DND-41 (cell line): ENCODE measurements at regions not wholly inside any gene's neighbourhood (a gene's known extent, or its start where the extent isn't known, plus 50 kb on each side); places are given as distances from the start of the nearest gene placed in this dataset.

Source experiments
- EZH2 ChIP-seq: IDR thresholded peaks from 3 replicates; pipeline ENCODE4 v1.6.1; 2012; ENCODE audit warnings: borderline replicate concordance, low read depth, mild to moderate bottlenecking, moderate library complexity, low read length, inconsistent platforms; ENCODE audit not compliant: severe bottlenecking
- TF ChIP-seq, protein P1 (sequence below): IDR thresholded peaks from 2 replicates; pipeline ENCODE4 v1.5.1; 2012; ENCODE audit warnings: borderline replicate concordance, low read length, moderate library complexity, mild to moderate bottlenecking; ENCODE audit not compliant: poor library complexity, severe bottlenecking; ENCODE audit errors: extremely low read depth

DNA sequence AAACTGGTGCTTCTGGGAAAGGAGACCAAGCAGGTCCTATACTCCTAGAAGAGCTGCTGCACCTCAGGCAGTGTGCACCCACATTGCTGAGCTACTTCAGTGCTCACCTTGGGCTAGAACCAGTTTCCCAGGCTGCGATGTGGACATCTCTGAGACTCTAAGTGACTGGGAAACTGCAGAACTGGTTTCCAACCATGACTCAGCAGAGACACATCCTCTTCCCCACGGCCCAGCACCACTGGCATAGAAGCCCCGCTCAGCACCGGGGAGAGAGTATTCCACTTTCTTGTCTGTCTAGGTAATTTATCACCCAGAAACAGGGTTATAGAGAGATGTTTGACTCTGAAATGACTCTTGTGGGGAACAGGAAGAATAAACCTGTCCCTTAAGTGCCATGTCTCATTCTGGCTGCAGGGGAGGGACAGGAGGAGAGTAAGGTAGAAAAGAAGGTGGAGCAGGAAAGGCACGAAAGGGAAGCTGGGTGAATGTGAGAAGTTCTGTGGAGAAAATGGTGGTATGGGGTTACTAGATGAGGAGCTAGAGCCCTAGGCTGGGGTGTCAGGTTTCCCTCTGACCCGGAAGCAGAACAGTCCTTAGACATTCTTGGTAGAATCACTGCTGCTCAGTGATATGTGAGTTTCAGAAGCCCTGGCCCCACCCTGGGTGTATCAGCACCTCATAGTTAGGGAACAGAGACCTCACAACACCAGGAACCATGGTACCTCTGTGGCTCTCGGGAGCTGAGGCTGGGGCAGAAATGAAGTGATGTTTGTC, 340.4 kb upstream of the NCAM1 start:
- TF ChIP-seq, protein P1, sequence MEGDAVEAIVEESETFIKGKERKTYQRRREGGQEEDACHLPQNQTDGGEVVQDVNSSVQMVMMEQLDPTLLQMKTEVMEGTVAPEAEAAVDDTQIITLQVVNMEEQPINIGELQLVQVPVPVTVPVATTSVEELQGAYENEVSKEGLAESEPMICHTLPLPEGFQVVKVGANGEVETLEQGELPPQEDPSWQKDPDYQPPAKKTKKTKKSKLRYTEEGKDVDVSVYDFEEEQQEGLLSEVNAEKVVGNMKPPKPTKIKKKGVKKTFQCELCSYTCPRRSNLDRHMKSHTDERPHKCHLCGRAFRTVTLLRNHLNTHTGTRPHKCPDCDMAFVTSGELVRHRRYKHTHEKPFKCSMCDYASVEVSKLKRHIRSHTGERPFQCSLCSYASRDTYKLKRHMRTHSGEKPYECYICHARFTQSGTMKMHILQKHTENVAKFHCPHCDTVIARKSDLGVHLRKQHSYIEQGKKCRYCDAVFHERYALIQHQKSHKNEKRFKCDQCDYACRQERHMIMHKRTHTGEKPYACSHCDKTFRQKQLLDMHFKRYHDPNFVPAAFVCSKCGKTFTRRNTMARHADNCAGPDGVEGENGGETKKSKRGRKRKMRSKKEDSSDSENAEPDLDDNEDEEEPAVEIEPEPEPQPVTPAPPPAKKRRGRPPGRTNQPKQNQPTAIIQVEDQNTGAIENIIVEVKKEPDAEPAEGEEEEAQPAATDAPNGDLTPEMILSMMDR, result no peak
- TF ChIP-seq EZH2, result no peak
